GM23338 (cell line): ENCODE measurements at regions not wholly inside any gene's neighbourhood (a gene's known extent, or its start where the extent isn't known, plus 50 kb on each side); places are given as distances from the start of the nearest gene placed in this dataset.

Experiments used
- ATAC-seq: fragments of 200-7000 bp; cut with Tn5 transposase; 3 replicates; pipeline ENCODE4 v1.9.1; 2020
- DNase-seq: peaks from one replicate; pipeline ENCODE4 v3.0.0-alpha.2; 2015; ENCODE audit warnings: low spot score
- H2AFZ ChIP-seq: fragments of 200-600 bp; sonication (generic); 2 replicates; pipeline ENCODE4 v1.8.0; 2016; ENCODE audit warnings: antibody characterized with exemption, mild to moderate bottlenecking, moderate library complexity
- H3F3A ChIP-seq: fragments of 200-600 bp; sonication (generic); replicated peaks from 2 replicates; pipeline ENCODE4 v1.8.0; 2017; ENCODE audit warnings: antibody characterized with exemption, mixed run types, low read depth
- H3K27ac ChIP-seq: fragments of 200-600 bp; sonication (generic); 2 replicates; pipeline ENCODE4 v1.6.1; 2016; ENCODE audit warnings: low read depth
- H3K27me3 ChIP-seq: fragments of 200-600 bp; sonication (generic); 2 replicates; pipeline ENCODE4 v1.8.0; 2016; ENCODE audit warnings: mild to moderate bottlenecking, mixed run types, moderate library complexity; ENCODE audit not compliant: insufficient read depth
- H3K36me3 ChIP-seq: fragments of 200-600 bp; sonication (generic); 2 replicates; pipeline ENCODE4 v1.8.0; 2016; ENCODE audit warnings: mild to moderate bottlenecking; ENCODE audit not compliant: insufficient read depth
- H3K4me1 ChIP-seq: fragments of 200-600 bp; sonication (generic); 2 replicates; pipeline ENCODE4 v1.8.0; 2016; ENCODE audit warnings: mild to moderate bottlenecking, moderate library complexity; ENCODE audit not compliant: insufficient read depth
- H3K4me2 ChIP-seq: fragments of 200-600 bp; sonication (generic); 2 replicates; pipeline ENCODE4 v1.7.1; 2017; ENCODE audit warnings: mixed run types
- H3K4me3 ChIP-seq: fragments of 200-600 bp; sonication (generic); 2 replicates; pipeline ENCODE4 v1.6.1; 2016; ENCODE audit warnings: mixed run types
- H3K79me2 ChIP-seq: fragments of 200-600 bp; sonication (generic); replicated peaks from 2 replicates; pipeline ENCODE4 v1.8.0; 2017; ENCODE audit warnings: mild to moderate bottlenecking; ENCODE audit not compliant: insufficient read depth
- H3K9me2 ChIP-seq: fragments of 200-600 bp; sonication (generic); 2 replicates; pipeline ENCODE4 v1.8.0; 2017; ENCODE audit not compliant: insufficient read depth
- H4K20me1 ChIP-seq: fragments of 200-600 bp; sonication (generic); replicated peaks from 2 replicates; pipeline ENCODE4 v1.8.0; 2017; ENCODE audit warnings: mild to moderate bottlenecking; ENCODE audit not compliant: insufficient read depth
- H3K27ac Mint-ChIP-seq: 2 replicates; pipeline ENCODE4 v1.8.0; 2020; ENCODE audit warnings: inconsistent platforms, mild to moderate bottlenecking, moderate library complexity, mixed read lengths
- H3K27me3 Mint-ChIP-seq: 3 replicates; pipeline ENCODE4 v1.8.0; 2022; ENCODE audit warnings: low read depth, mild to moderate bottlenecking, moderate library complexity, mixed read lengths, inconsistent platforms; ENCODE audit not compliant: insufficient read depth, poor library complexity
- H3K36me3 Mint-ChIP-seq: 3 replicates; pipeline ENCODE4 v1.8.0; 2021; ENCODE audit warnings: low read depth, mild to moderate bottlenecking, inconsistent platforms, moderate library complexity, mixed read lengths
- H3K4me1 Mint-ChIP-seq: 3 replicates; pipeline ENCODE4 v1.8.0; 2020; ENCODE audit warnings: mild to moderate bottlenecking, inconsistent platforms, mixed read lengths
- H3K4me3 Mint-ChIP-seq: 3 replicates; pipeline ENCODE4 v1.8.0; 2021; ENCODE audit warnings: moderate library complexity, mild to moderate bottlenecking, inconsistent platforms, mixed read lengths
- H3K9me3 Mint-ChIP-seq: 3 replicates; pipeline ENCODE4 v1.8.0; 2020; ENCODE audit warnings: moderate library complexity, mild to moderate bottlenecking, inconsistent platforms, mixed read lengths
- CREB1 ChIP-seq: fragments of 250-450 bp; sonication (Bioruptor Pico); IDR thresholded peaks from 2 replicates; pipeline ENCODE4 v1.5.0; 2020; ENCODE audit warnings: low read depth, mild to moderate bottlenecking, moderate library complexity
- CTCF ChIP-seq, 2 experiments: fragments of 200-600 bp in 1 of 2; sonication (generic) in 1 of 2; conservative IDR thresholded peaks; 2 replicates each; pipeline versions ENCODE4 v1.5.1 to v1.6.1; 2016 to 2017; ENCODE audit warnings: antibody characterized with exemption in 2 of 2, low read depth in 2 of 2, mild to moderate bottlenecking in 2 of 2, moderate library complexity in 1 of 2
- EZH2 ChIP-seq: fragments of 200-600 bp; sonication (generic); IDR thresholded peaks from one replicate; pipeline ENCODE4 v1.8.0; 2017; ENCODE audit warnings: antibody characterized with exemption, mild to moderate bottlenecking, low read depth; ENCODE audit not compliant: unreplicated experiment
- EZH2phosphoT487 ChIP-seq: fragments of 200-600 bp; sonication (generic); IDR thresholded peaks from one replicate; pipeline ENCODE4 v1.8.1; 2018; ENCODE audit warnings: antibody characterized with exemption; ENCODE audit not compliant: unreplicated experiment
- JUNB ChIP-seq: IDR thresholded peaks from one replicate; pipeline ENCODE4 v1.6.1; 2016; ENCODE audit warnings: antibody characterized with exemption; ENCODE audit not compliant: unreplicated experiment
- NANOG ChIP-seq: IDR thresholded peaks from 2 replicates; pipeline ENCODE4 v1.6.1; 2016; ENCODE audit warnings: antibody characterized with exemption, borderline replicate concordance
- POLR2AphosphoS5 ChIP-seq: IDR thresholded peaks from 2 replicates; pipeline ENCODE4 v1.6.1; 2016; ENCODE audit warnings: antibody characterized with exemption, low read depth
- STAT1 ChIP-seq: IDR thresholded peaks from one replicate; pipeline ENCODE4 v1.6.1; 2016; ENCODE audit warnings: antibody characterized with exemption; ENCODE audit not compliant: unreplicated experiment
- ZNF114 ChIP-seq: fragments of 250-450 bp; sonication (Bioruptor Pico); IDR thresholded peaks from 2 replicates; pipeline ENCODE4 v1.5.0; 2020; ENCODE audit warnings: mild to moderate bottlenecking, moderate library complexity
- ZNF331 ChIP-seq: fragments of 250-450 bp; sonication (Bioruptor Pico); IDR thresholded peaks from 2 replicates; pipeline ENCODE4 v1.5.0; 2020; ENCODE audit warnings: low read depth, mild to moderate bottlenecking, moderate library complexity
- TF ChIP-seq, protein P1 (sequence below): IDR thresholded peaks from 2 replicates; pipeline ENCODE4 v1.6.1; 2016; ENCODE audit warnings: antibody characterized with exemption

DNA sequence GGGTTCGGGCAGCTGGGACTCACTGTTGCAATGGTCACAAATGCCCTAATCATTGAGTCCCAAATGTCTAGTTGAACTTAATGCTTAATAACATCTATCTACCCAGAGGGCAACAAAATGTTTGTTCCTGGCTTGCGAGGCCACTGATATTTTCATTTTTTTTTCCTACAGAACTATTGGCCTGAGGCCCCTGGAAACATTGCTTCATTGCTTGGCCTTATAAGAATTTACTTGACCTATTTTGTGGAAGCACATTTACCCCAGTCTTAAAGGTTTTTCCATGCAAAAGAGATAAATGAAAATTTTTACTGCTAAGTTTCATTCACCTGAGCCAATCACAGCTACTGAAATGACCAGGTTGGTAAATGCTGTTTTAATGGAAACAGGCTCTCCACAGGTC is 133.1 kb upstream of the RIPOR2 start (continued):
- TF ChIP-seq EZH2phosphoT487 = no peak
- no peak for TF ChIP-seq CREB1 (CRISPR knock-in tag)
- TF ChIP-seq POLR2AphosphoS5 = no peak
- no peak for TF ChIP-seq ZNF114 (CRISPR knock-in tag)
- TF ChIP-seq ZNF331 = no peak
- TF ChIP-seq, protein P1, sequence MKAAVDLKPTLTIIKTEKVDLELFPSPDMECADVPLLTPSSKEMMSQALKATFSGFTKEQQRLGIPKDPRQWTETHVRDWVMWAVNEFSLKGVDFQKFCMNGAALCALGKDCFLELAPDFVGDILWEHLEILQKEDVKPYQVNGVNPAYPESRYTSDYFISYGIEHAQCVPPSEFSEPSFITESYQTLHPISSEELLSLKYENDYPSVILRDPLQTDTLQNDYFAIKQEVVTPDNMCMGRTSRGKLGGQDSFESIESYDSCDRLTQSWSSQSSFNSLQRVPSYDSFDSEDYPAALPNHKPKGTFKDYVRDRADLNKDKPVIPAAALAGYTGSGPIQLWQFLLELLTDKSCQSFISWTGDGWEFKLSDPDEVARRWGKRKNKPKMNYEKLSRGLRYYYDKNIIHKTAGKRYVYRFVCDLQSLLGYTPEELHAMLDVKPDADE = no peak
- TF ChIP-seq NANOG = no peak
- no peak for TF ChIP-seq EZH2
- no peak for TF ChIP-seq STAT1

- ATAC-seq (peak; percentile 81), DNase-seq (peak; percentile 94)
- Histone ChIP-seq H3K27ac (no peak overlapping the region), H3K4me3 (no peak overlapping the region), H3K79me2 (no peaks in the 10 kb centered on the region), H3K4me1 (no peaks in the 10 kb centered on the region), H3K27me3 (no peaks in the 10 kb centered on the region), H2AFZ (peak overlapping the region; percentile 69; the same call in 1 of the 2 replicates), H4K20me1 (no peaks in the 10 kb centered on the region), H3K9me2 (no peaks in the 10 kb centered on the region; the same call in 1 of the 2 replicates), H3K36me3 (no peaks in the 10 kb centered on the region), H3F3A (no peaks in the 10 kb centered on the region), H3K4me2 (no peak overlapping the region)
- H3K4me1 Mint-ChIP-seq = peaks cover 5% of the 10 kb centered on the region; the same call in 2 of the 3 replicates
- TF ChIP-seq CTCF (conservative IDR thresholded peaks at IDR 0.05; ENCODE audit: low read depth in 2 of 2) = peak; percentile 95 to 98
- TF ChIP-seq ZNF114 (CRISPR knock-in tag) = no peak
- H3K27me3 Mint-ChIP-seq = no peaks in the 10 kb centered on the region
- H3K4me3 Mint-ChIP-seq = no peak overlapping the region
- H3K27ac Mint-ChIP-seq = no peak overlapping the region
- H3K9me3 Mint-ChIP-seq = no peaks in the 10 kb centered on the region; the same call in 2 of the 3 replicates
- no peaks in the 10 kb centered on the region; the same call in 2 of the 3 replicates for H3K36me3 Mint-ChIP-seq
These were observed 135.0 kb upstream of the RIPOR2 start for GRCh38 chr6:25070547-25071366.

- no peaks in the 10 kb centered on the region for H3K27me3 Mint-ChIP-seq
- Histone ChIP-seq H3F3A (no peaks in the 10 kb centered on the region), H3K36me3 (no peaks in the 10 kb centered on the region), H2AFZ (no peak overlapping the region), H4K20me1 (no peaks in the 10 kb centered on the region), H3K27ac (no peak overlapping the region), H3K4me2 (no peak overlapping the region), H3K79me2 (no peaks in the 10 kb centered on the region), H3K4me3 (no peak overlapping the region), H3K9me2 (peaks cover 2% of the 10 kb centered on the region; the same call in 1 of the 2 replicates), H3K4me1 (0 out of 2 replicates have a peak, but pooled peaks cover 3% of the 10 kb centered on the region), H3K27me3 (no peaks in the 10 kb centered on the region)
- peaks cover 4% of the 10 kb centered on the region; the same call in 2 of the 3 replicates for H3K4me1 Mint-ChIP-seq
- no peak overlapping the region for H3K4me3 Mint-ChIP-seq
- H3K27ac Mint-ChIP-seq = no peak overlapping the region
- no peaks in the 10 kb centered on the region; the same call in 2 of the 3 replicates for H3K36me3 Mint-ChIP-seq
- DNase-seq = no peak
- ATAC-seq = no peak
- no peaks in the 10 kb centered on the region; the same call in 2 of the 3 replicates for H3K9me3 Mint-ChIP-seq
- TF ChIP-seq POLR2AphosphoS5 = no peak
- no peak for TF ChIP-seq CTCF (conservative IDR thresholded peaks at IDR 0.05; ENCODE audit: low read depth in 2 of 2)
- TF ChIP-seq CREB1 (CRISPR knock-in tag) = no peak
- no peak for TF ChIP-seq JUNB
These were observed 142.4 kb upstream of the RIPOR2 start for GRCh38 chr6:25078141-25078540.
